IMR-90 (cell line): ENCODE measurements at regions not wholly inside any gene's neighbourhood (a gene's known extent, or its start where the extent isn't known, plus 50 kb on each side); places are given as distances from the start of the nearest gene placed in this dataset.

Source experiments
- ATAC-seq: fragments of 200-7000 bp; cut with Tn5 transposase; 2 replicates; pipeline ENCODE4 v1.9.1; 2020; ENCODE audit warnings: low read depth, mild to moderate bottlenecking, moderate library complexity
- BruUV-seq: library from RNA; stranded (reverse); fragments of 400-500 nt; replicated peaks from 2 replicates; lab custom pipeline; 2021; lab: Mats Ljungman, UMichigan
- CTCF ChIA-PET: fragments of 300-600 bp; formaldehyde crosslinking; extraction: SDS; loops from one replicate; lab custom pipeline; 2021; ENCODE audit warnings: antibody characterized with exemption; lab: Yijun Ruan, JAX
- POLR2A ChIA-PET: fragments of 300-600 bp; sonication (Branson Sonifier 250); formaldehyde crosslinking; loops from one replicate; lab custom pipeline; 2022; ENCODE audit warnings: antibody characterized with exemption; ENCODE audit not compliant: unreplicated experiment; lab: Charles Lee
- DNase-seq: peaks from one replicate; pipeline ENCODE4 v3.0.0; 2013
- H2AFZ ChIP-seq: replicated peaks from 2 replicates; pipeline ENCODE3; 2013; ENCODE audit warnings: low read length, mild to moderate bottlenecking; ENCODE audit not compliant: poor library complexity
- H2AK5ac ChIP-seq: 2 replicates; pipeline ENCODE4 v1.6.1; 2013; ENCODE audit warnings: low read depth, low read length, inconsistent platforms
- H2AK9ac ChIP-seq: replicated peaks from 2 replicates; pipeline ENCODE3; 2013; ENCODE audit warnings: mild to moderate bottlenecking, low read depth, low read length, moderate library complexity; ENCODE audit not compliant: poor library complexity
- H2BK120ac ChIP-seq: 2 replicates; pipeline ENCODE4 v1.6.1; 2013; ENCODE audit warnings: low read depth, low read length, inconsistent platforms
- H2BK15ac ChIP-seq: 3 replicates; pipeline ENCODE4 v1.6.1; 2013; ENCODE audit warnings: low read depth, low read length, inconsistent platforms
- H2BK20ac ChIP-seq: 2 replicates; pipeline ENCODE4 v1.6.1; 2013; ENCODE audit warnings: low read depth, mild to moderate bottlenecking, inconsistent platforms, low read length, moderate library complexity
- H2BK5ac ChIP-seq: 2 replicates; pipeline ENCODE4 v1.6.1; 2013; ENCODE audit warnings: mild to moderate bottlenecking, low read depth, low read length, inconsistent platforms; ENCODE audit not compliant: poor library complexity, severe bottlenecking
- H3K14ac ChIP-seq: replicated peaks from 2 replicates; pipeline ENCODE4 v1.6.1; 2013; ENCODE audit warnings: low read depth, low read length, inconsistent platforms
- H3K18ac ChIP-seq: 2 replicates; pipeline ENCODE4 v1.6.1; 2013; ENCODE audit warnings: low read depth, low read length, control low read depth
- H3K23ac ChIP-seq: 2 replicates; pipeline ENCODE4 v1.6.1; 2013; ENCODE audit warnings: low read depth, low read length, inconsistent platforms
- H3K27ac ChIP-seq: 2 replicates; pipeline ENCODE4 v1.5.1; 2013; ENCODE audit warnings: mild to moderate bottlenecking, control low read depth, low read length; ENCODE audit not compliant: insufficient read depth
- H3K27me3 ChIP-seq: 2 replicates; pipeline ENCODE4 v1.6.1; 2013; ENCODE audit warnings: low read length; ENCODE audit not compliant: control insufficient read depth, insufficient read depth
- H3K36me3 ChIP-seq: 2 replicates; pipeline ENCODE4 v1.6.1; 2013; ENCODE audit warnings: low read length, mixed read lengths; ENCODE audit not compliant: control insufficient read depth, insufficient read depth
- H3K4ac ChIP-seq: 2 replicates; pipeline ENCODE4 v1.6.1; 2013; ENCODE audit warnings: low read depth, low read length, inconsistent platforms
- H3K4me1 ChIP-seq: 2 replicates; pipeline ENCODE4 v1.6.1; 2013; ENCODE audit warnings: low read length, mixed read lengths; ENCODE audit not compliant: control insufficient read depth, insufficient read depth
- H3K4me2 ChIP-seq: 2 replicates; pipeline ENCODE4 v1.6.1; 2013; ENCODE audit warnings: low read depth, mild to moderate bottlenecking, control low read depth, low read length, moderate library complexity
- H3K4me3 ChIP-seq: 2 replicates; pipeline ENCODE4 v1.5.1; 2013; ENCODE audit warnings: low read depth, mild to moderate bottlenecking, control low read depth, low read length, moderate library complexity; ENCODE audit not compliant: insufficient read depth
- H3K56ac ChIP-seq: 2 replicates; pipeline ENCODE4 v1.6.1; 2013; ENCODE audit warnings: low read length, inconsistent platforms; ENCODE audit not compliant: insufficient read depth; ENCODE audit errors: extremely low read depth
- H3K79me1 ChIP-seq, 2 experiments: 2 replicates each; pipeline ENCODE4 v1.6.1; 2013; ENCODE audit warnings: low read length in 2 of 2, inconsistent platforms in 1 of 2, low read depth in 1 of 2
- H3K9ac ChIP-seq: 2 replicates; pipeline ENCODE4 v1.6.1; 2013; ENCODE audit warnings: low read depth, low read length, control low read depth
- H3K9me1 ChIP-seq: 2 replicates; pipeline ENCODE4 v1.6.1; 2013; ENCODE audit warnings: low read length, inconsistent platforms; ENCODE audit not compliant: insufficient read depth
- H3K9me3 ChIP-seq: 2 replicates; pipeline ENCODE4 v1.6.1; 2013; ENCODE audit warnings: low read length; ENCODE audit not compliant: control insufficient read depth, insufficient read depth
- H4K20me1 ChIP-seq: 2 replicates; pipeline ENCODE4 v1.6.1; 2013; ENCODE audit warnings: low read length, inconsistent platforms; ENCODE audit not compliant: insufficient read depth
- H4K5ac ChIP-seq: 2 replicates; pipeline ENCODE4 v1.6.1; 2013; ENCODE audit warnings: mild to moderate bottlenecking, low read depth, low read length, control low read depth
- H4K8ac ChIP-seq, 2 experiments: 2 replicates each; pipeline ENCODE4 v1.6.1; 2013; ENCODE audit warnings: low read depth in 2 of 2, low read length in 2 of 2, control low read depth in 1 of 2, inconsistent platforms in 1 of 2
- H4K91ac ChIP-seq: 2 replicates; pipeline ENCODE4 v1.6.1; 2013; ENCODE audit warnings: low read depth, low read length, inconsistent platforms; ENCODE audit not compliant: insufficient read depth
- CEBPB ChIP-seq: IDR thresholded peaks from 2 replicates; pipeline ENCODE4 v1.6.1; 2012; ENCODE audit warnings: low read depth, low read length, improper control_type of control experiment
- CHD1 ChIP-seq: IDR thresholded peaks from 2 replicates; pipeline ENCODE4 v1.6.1; 2012; ENCODE audit warnings: low read depth, low read length, improper control_type of control experiment
- MAFK ChIP-seq: IDR thresholded peaks from 2 replicates; pipeline ENCODE4 v1.6.1; 2012; ENCODE audit warnings: low read depth, low read length, improper control_type of control experiment
- NFE2L2 ChIP-seq: fragments of 150-350 bp; IDR thresholded peaks from 2 replicates; pipeline ENCODE4 v1.6.1; 2016; ENCODE audit warnings: low read depth, mild to moderate bottlenecking, low read length
- POLR2A ChIP-seq: IDR thresholded peaks from 2 replicates; pipeline ENCODE4 v1.6.1; 2012; ENCODE audit warnings: mild to moderate bottlenecking, low read depth, low read length
- RAD21 ChIP-seq: IDR thresholded peaks from 2 replicates; pipeline ENCODE4 v1.6.1; 2012; ENCODE audit warnings: low read length, improper control_type of control experiment
- RCOR1 ChIP-seq: IDR thresholded peaks from 2 replicates; pipeline ENCODE4 v1.6.1; 2012; ENCODE audit warnings: mild to moderate bottlenecking, low read length, improper control_type of control experiment; ENCODE audit not compliant: insufficient replicate concordance
- SMC3 ChIP-seq: fragments of 150-350 bp; IDR thresholded peaks from 2 replicates; pipeline ENCODE4 v1.6.1; 2016; ENCODE audit warnings: low read depth, mild to moderate bottlenecking, antibody characterized with exemption, low read length, moderate library complexity
- WGBS, 2 experiments: methylation state at CpG; one replicate each; pipeline versions ENCODE4 v1.1.5 to v1.1.7; 2013; ENCODE audit warnings: missing lambda C conversion rate in 2 of 2; ENCODE audit not compliant: insufficient read length in 1 of 2; ENCODE audit errors: extremely low coverage in 2 of 2; 5-methylcytosine and 5-hydroxymethylcytosine counted together
- dilution Hi-C: fragments of 300-500 bp; cut with HindIII; formaldehyde crosslinking; loops from one replicate; pipeline ENCODE4 v1.14.3; 2018; ENCODE audit warnings: low sequenced_read_pairs; ENCODE audit not compliant: unreplicated experiment
- in situ Hi-C: fragments of 300-500 bp; cut with MboI; formaldehyde crosslinking; loops from 3 replicates; pipeline ENCODE4 v1.14.3; 2019; ENCODE audit warnings: low sequenced_read_pairs, inconsistent platforms, mixed read lengths
- intact Hi-C: fragments of 100-400 bp; cut with micrococcal nuclease; formaldehyde crosslinking; loops from 2 replicates; pipeline ENCODE4 v1.10.0; 2022
- TF ChIP-seq, protein P1 (sequence below): fragments of 150-350 bp; IDR thresholded peaks from 2 replicates; pipeline ENCODE4 v1.6.1; 2016; ENCODE audit warnings: low read depth, mild to moderate bottlenecking, low read length, moderate library complexity, borderline replicate concordance
- TF ChIP-seq, protein P2 (sequence below): fragments of 150-350 bp; IDR thresholded peaks from 2 replicates; pipeline ENCODE4 v1.6.1; 2017; ENCODE audit warnings: mild to moderate bottlenecking, antibody characterized with exemption, low read length, low read depth
- TF ChIP-seq, protein P3 (sequence below): conservative IDR thresholded peaks from 2 replicates; pipeline ENCODE4 v1.5.1; 2012; ENCODE audit warnings: mild to moderate bottlenecking, low read depth, low read length, improper control_type of control experiment

DNA sequence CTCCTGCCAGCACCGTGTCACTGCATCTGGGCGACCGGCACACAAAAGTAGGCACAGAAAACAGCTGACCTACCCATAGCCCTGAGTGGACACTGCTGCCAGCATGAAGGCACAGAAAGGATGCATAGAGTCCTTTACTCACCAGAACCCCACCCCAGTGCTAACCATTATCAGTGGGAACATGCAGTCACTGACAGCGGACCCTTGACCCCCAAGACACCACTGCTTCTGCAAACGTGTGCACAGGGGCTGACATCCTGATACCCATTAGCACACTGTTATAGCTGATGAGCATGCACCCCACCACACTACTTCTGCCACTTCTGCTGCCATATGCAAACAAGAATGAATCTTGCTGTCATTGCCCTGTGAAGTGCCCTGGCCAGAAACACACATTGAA lies 953.0 kb upstream of the NCAM2 start:
- no peaks in the 10 kb centered on the region for H3K27me3 ChIP-seq
- no peak overlapping the region for H3K27ac ChIP-seq
- no peaks in the 10 kb centered on the region for H3K4me1 ChIP-seq
- no peaks in the 10 kb centered on the region for H3K9me1 ChIP-seq
- no peak overlapping the region for H4K5ac ChIP-seq
- H2BK5ac ChIP-seq = no peak overlapping the region
- H4K8ac ChIP-seq = no peak overlapping the region
- no peak overlapping the region for H3K23ac ChIP-seq
- H2BK20ac ChIP-seq = no peak overlapping the region
- no peak overlapping the region for H4K91ac ChIP-seq
- in situ Hi-C loops (no loop called here), dilution Hi-C loops (no loop called here), intact Hi-C loops (no loop called here)
- H2AK5ac ChIP-seq = no peak overlapping the region
- no TSS peak for BruUV-seq
- H2BK120ac ChIP-seq = no peak overlapping the region
- ATAC-seq (no peak), DNase-seq (no peak)
- H3K56ac ChIP-seq = no peak overlapping the region
- no peak overlapping the region for H3K4me3 ChIP-seq
- POLR2A ChIA-PET = no interaction called here
- no peaks in the 10 kb centered on the region for H3K36me3 ChIP-seq
- H4K20me1 ChIP-seq = no peaks in the 10 kb centered on the region
- H3K79me1 ChIP-seq = no peaks in the 10 kb centered on the region
- TF ChIP-seq CEBPB (no peak), CHD1 (no peak), POLR2A (no peak), RAD21 (no peak), MAFK (no peak), NFE2L2 (no peak), RCOR1 (no peak), SMC3 (no peak)
- TF ChIP-seq, protein P1, sequence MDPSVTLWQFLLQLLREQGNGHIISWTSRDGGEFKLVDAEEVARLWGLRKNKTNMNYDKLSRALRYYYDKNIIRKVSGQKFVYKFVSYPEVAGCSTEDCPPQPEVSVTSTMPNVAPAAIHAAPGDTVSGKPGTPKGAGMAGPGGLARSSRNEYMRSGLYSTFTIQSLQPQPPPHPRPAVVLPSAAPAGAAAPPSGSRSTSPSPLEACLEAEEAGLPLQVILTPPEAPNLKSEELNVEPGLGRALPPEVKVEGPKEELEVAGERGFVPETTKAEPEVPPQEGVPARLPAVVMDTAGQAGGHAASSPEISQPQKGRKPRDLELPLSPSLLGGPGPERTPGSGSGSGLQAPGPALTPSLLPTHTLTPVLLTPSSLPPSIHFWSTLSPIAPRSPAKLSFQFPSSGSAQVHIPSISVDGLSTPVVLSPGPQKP = no peak
- TF ChIP-seq, protein P2, sequence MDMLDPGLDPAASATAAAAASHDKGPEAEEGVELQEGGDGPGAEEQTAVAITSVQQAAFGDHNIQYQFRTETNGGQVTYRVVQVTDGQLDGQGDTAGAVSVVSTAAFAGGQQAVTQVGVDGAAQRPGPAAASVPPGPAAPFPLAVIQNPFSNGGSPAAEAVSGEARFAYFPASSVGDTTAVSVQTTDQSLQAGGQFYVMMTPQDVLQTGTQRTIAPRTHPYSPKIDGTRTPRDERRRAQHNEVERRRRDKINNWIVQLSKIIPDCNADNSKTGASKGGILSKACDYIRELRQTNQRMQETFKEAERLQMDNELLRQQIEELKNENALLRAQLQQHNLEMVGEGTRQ = no peak
- TF ChIP-seq, protein P3, sequence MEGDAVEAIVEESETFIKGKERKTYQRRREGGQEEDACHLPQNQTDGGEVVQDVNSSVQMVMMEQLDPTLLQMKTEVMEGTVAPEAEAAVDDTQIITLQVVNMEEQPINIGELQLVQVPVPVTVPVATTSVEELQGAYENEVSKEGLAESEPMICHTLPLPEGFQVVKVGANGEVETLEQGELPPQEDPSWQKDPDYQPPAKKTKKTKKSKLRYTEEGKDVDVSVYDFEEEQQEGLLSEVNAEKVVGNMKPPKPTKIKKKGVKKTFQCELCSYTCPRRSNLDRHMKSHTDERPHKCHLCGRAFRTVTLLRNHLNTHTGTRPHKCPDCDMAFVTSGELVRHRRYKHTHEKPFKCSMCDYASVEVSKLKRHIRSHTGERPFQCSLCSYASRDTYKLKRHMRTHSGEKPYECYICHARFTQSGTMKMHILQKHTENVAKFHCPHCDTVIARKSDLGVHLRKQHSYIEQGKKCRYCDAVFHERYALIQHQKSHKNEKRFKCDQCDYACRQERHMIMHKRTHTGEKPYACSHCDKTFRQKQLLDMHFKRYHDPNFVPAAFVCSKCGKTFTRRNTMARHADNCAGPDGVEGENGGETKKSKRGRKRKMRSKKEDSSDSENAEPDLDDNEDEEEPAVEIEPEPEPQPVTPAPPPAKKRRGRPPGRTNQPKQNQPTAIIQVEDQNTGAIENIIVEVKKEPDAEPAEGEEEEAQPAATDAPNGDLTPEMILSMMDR = no peak
- CTCF ChIA-PET = no interaction called here
- H3K9me3 ChIP-seq = peaks cover 15% of the 10 kb centered on the region; the same call in 1 of the 2 replicates
- no peak overlapping the region for H3K18ac ChIP-seq
- no peak overlapping the region for H2AFZ ChIP-seq
- no peak overlapping the region for H2BK15ac ChIP-seq
- no peak overlapping the region for H2AK9ac ChIP-seq
- no peak overlapping the region for H3K14ac ChIP-seq
- no peak overlapping the region for H3K4me2 ChIP-seq
- 90% methylated on average over 2 of the region's 5 CpGs; no CpG with 5 or more reads in 1 of the 2 experiments for WGBS, 2 experiments
- H3K9ac ChIP-seq = no peak overlapping the region
- no peak overlapping the region for H3K4ac ChIP-seq
